WTC11 (cell line): ENCODE measurements at regions not wholly inside any gene's neighbourhood (a gene's known extent, or its start where the extent isn't known, plus 50 kb on each side); places are given as distances from the start of the nearest gene placed in this dataset.

Experiments
- ATAC-seq: fragments of 200-7000 bp; cut with Tn5 transposase; 2 replicates; pipeline ENCODE4 v1.10.0; 2021; ENCODE audit warnings: mild to moderate bottlenecking, moderate library complexity
- CTCF ChIA-PET: fragments of 300-600 bp; sonication (Branson Sonifier 250); formaldehyde crosslinking; loops from one replicate; lab custom pipeline; 2021; ENCODE audit warnings: antibody characterized with exemption; lab: Charles Lee
- POLR2A ChIA-PET: fragments of 350-600 bp; sonication (Branson Sonifier 250); formaldehyde crosslinking; loops from one replicate; lab custom pipeline; 2021; ENCODE audit warnings: antibody characterized with exemption; lab: Charles Lee
- DNase-seq: peaks from one replicate; pipeline ENCODE4 v3.0.0; 2021; ENCODE audit warnings: low spot score
- H3K27ac Mint-ChIP-seq: 2 replicates; pipeline ENCODE4 v1.8.0; 2021; ENCODE audit warnings: mixed read lengths
- H3K27me3 Mint-ChIP-seq: 2 replicates; pipeline ENCODE4 v1.8.0; 2021; ENCODE audit warnings: low read depth, mild to moderate bottlenecking, moderate library complexity, mixed read lengths
- H3K36me3 Mint-ChIP-seq: 2 replicates; pipeline ENCODE4 v1.8.0; 2021; ENCODE audit warnings: mixed read lengths
- H3K4me1 Mint-ChIP-seq: 2 replicates; pipeline ENCODE4 v1.8.0; 2022; ENCODE audit warnings: mixed read lengths
- H3K4me3 Mint-ChIP-seq: 2 replicates; pipeline ENCODE4 v1.8.0; 2021; ENCODE audit warnings: mild to moderate bottlenecking, moderate library complexity, mixed read lengths
- H3K9me3 Mint-ChIP-seq: 2 replicates; pipeline ENCODE4 v1.8.0; 2021; ENCODE audit warnings: mixed read lengths
- EMX1 ChIP-seq: fragments of 250-450 bp; sonication (Bioruptor Pico); IDR thresholded peaks from 2 replicates; pipeline ENCODE4 v1.8.0; 2021; ENCODE audit warnings: mild to moderate bottlenecking
- FOXP1 ChIP-seq: sonication (generic); formaldehyde crosslinking; IDR thresholded peaks from 2 replicates; pipeline ENCODE4 v1.8.0; 2022; ENCODE audit warnings: missing genetic modification reagents, mild to moderate bottlenecking, moderate library complexity, borderline replicate concordance
- GTF2I ChIP-seq: fragments of 250-450 bp; sonication (Bioruptor Pico); conservative IDR thresholded peaks from 2 replicates; pipeline ENCODE4 v1.4.0; 2021; ENCODE audit warnings: mild to moderate bottlenecking
- NFATC4 ChIP-seq: fragments of 250-450 bp; sonication (Bioruptor Pico); IDR thresholded peaks from 2 replicates; pipeline ENCODE4 v1.9.0; 2021; ENCODE audit warnings: mild to moderate bottlenecking
- PRRX2 ChIP-seq: fragments of 250-450 bp; sonication (Bioruptor Pico); IDR thresholded peaks from 2 replicates; pipeline ENCODE4 v1.8.0; 2021; ENCODE audit warnings: mild to moderate bottlenecking
- RELA ChIP-seq: sonication (generic); formaldehyde crosslinking; IDR thresholded peaks from 2 replicates; pipeline ENCODE4 v1.8.1; 2022; ENCODE audit warnings: missing genetic modification reagents, mild to moderate bottlenecking, borderline replicate concordance
- TEAD1 ChIP-seq: sonication (generic); formaldehyde crosslinking; IDR thresholded peaks from 2 replicates; pipeline ENCODE4 v1.8.0; 2022; ENCODE audit warnings: mild to moderate bottlenecking, missing genetic modification reagents
- ZNF138 ChIP-seq: sonication (generic); formaldehyde crosslinking; conservative IDR thresholded peaks from 2 replicates; pipeline ENCODE4 v1.8.1; 2022; ENCODE audit warnings: mild to moderate bottlenecking, moderate library complexity, missing genetic modification reagents
- ZNF232 ChIP-seq: sonication (generic); formaldehyde crosslinking; IDR thresholded peaks from 2 replicates; pipeline ENCODE4 v1.8.0; 2022; ENCODE audit warnings: mild to moderate bottlenecking, missing genetic modification reagents
- ZNF416 ChIP-seq: fragments of 250-450 bp; sonication (Bioruptor Pico); IDR thresholded peaks from 2 replicates; pipeline ENCODE4 v1.9.0; 2021; ENCODE audit warnings: mild to moderate bottlenecking, inconsistent platforms
- TF ChIP-seq, protein P1 (sequence below): fragments of 250-450 bp; sonication (Bioruptor Pico); conservative IDR thresholded peaks from 2 replicates; pipeline ENCODE4 v1.9.0; 2021; ENCODE audit warnings: mild to moderate bottlenecking
- TF ChIP-seq, protein P2 (sequence below): sonication (generic); formaldehyde crosslinking; IDR thresholded peaks from 2 replicates; pipeline ENCODE4 v1.8.0; 2023; ENCODE audit warnings: missing genetic modification reagents, mild to moderate bottlenecking, borderline replicate concordance
- TF ChIP-seq, protein P3 (sequence below): fragments of 250-450 bp; sonication (Bioruptor Pico); IDR thresholded peaks from 2 replicates; pipeline ENCODE4 v1.9.0; 2021; ENCODE audit warnings: mild to moderate bottlenecking
- TF ChIP-seq, protein P4 (sequence below): sonication (generic); formaldehyde crosslinking; IDR thresholded peaks from 2 replicates; pipeline ENCODE4 v1.8.1; 2023; ENCODE audit warnings: mild to moderate bottlenecking, missing genetic modification reagents, moderate library complexity
- TF ChIP-seq, protein P5 (sequence below): sonication (generic); formaldehyde crosslinking; IDR thresholded peaks from 2 replicates; pipeline ENCODE4 v1.8.0; 2022; ENCODE audit warnings: mild to moderate bottlenecking, missing genetic modification reagents

DNA sequence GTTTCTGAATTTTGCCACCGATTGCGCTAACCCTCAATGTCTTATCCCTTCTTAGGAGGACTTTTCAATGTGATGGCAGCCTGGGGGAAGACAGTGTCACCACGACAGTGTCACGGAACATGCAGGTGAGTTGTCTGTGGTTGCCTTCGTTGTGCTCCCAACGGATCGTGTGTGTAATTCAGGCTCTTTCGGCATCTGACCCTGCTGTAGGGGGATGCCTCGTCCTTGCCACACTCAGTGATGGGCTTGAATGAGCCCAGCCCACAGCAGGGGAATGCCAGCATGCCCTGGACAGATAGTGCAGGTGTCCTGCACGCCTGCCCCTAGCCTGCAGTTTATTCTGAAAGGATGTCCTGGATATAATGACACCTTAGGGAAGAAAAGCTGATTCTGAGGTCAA, 123.8 kb upstream of the RTL1 start:
- no peak overlapping the region for H3K4me3 Mint-ChIP-seq
- H3K36me3 Mint-ChIP-seq: peaks cover 47% of the 10 kb centered on the region
- peaks cover 25% of the 10 kb centered on the region for H3K9me3 Mint-ChIP-seq
- ChIA-PET CTCF (no interaction called here), POLR2A (no interaction called here)
- H3K4me1 Mint-ChIP-seq: no peaks in the 10 kb centered on the region
- TF ChIP-seq PRRX2 (CRISPR knock-in tag): no peak
- TF ChIP-seq, protein P1, sequence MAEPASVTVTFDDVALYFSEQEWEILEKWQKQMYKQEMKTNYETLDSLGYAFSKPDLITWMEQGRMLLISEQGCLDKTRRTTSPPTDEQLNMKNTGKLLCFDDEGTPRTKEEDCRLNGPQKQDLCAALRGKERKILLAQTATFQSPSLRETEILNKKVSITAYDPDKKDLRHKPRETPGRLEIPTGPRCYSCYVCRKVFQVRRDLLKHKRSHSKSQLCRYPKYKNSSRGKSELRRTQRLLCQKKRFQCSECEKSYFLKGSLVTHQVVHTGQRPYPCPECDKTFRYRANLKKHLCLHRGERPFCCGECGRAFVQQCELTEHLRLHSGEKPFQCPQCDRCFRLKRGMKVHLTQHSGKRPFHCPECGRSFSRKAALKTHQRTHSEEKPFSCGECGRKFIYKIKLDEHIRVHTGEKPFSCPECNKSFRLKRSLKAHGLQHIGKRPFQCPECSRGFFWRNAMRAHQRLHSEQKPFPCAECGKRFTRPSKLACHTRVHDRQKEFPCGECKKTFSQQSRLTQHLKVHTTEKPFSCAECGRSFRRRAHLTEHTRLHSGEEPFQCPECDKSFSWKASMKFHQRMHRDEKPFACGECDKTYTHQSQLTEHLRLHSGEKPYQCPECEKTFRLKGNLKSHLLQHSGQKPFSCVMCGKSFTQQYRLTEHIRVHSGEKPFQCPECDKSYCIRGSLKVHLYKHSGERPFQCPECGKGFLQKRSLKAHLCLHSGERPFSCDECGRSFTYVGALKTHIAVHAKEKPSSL (CRISPR knock-in tag): no peak
- TF ChIP-seq, protein P2, sequence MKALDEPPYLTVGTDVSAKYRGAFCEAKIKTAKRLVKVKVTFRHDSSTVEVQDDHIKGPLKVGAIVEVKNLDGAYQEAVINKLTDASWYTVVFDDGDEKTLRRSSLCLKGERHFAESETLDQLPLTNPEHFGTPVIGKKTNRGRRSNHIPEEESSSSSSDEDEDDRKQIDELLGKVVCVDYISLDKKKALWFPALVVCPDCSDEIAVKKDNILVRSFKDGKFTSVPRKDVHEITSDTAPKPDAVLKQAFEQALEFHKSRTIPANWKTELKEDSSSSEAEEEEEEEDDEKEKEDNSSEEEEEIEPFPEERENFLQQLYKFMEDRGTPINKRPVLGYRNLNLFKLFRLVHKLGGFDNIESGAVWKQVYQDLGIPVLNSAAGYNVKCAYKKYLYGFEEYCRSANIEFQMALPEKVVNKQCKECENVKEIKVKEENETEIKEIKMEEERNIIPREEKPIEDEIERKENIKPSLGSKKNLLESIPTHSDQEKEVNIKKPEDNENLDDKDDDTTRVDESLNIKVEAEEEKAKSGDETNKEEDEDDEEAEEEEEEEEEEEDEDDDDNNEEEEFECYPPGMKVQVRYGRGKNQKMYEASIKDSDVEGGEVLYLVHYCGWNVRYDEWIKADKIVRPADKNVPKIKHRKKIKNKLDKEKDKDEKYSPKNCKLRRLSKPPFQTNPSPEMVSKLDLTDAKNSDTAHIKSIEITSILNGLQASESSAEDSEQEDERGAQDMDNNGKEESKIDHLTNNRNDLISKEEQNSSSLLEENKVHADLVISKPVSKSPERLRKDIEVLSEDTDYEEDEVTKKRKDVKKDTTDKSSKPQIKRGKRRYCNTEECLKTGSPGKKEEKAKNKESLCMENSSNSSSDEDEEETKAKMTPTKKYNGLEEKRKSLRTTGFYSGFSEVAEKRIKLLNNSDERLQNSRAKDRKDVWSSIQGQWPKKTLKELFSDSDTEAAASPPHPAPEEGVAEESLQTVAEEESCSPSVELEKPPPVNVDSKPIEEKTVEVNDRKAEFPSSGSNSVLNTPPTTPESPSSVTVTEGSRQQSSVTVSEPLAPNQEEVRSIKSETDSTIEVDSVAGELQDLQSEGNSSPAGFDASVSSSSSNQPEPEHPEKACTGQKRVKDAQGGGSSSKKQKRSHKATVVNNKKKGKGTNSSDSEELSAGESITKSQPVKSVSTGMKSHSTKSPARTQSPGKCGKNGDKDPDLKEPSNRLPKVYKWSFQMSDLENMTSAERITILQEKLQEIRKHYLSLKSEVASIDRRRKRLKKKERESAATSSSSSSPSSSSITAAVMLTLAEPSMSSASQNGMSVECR: no peak
- TF ChIP-seq RELA (CRISPR knock-in tag): no peak
- TF ChIP-seq, protein P3, sequence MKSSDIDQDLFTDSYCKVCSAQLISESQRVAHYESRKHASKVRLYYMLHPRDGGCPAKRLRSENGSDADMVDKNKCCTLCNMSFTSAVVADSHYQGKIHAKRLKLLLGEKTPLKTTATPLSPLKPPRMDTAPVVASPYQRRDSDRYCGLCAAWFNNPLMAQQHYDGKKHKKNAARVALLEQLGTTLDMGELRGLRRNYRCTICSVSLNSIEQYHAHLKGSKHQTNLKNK: no peak
- no peak for TF ChIP-seq EMX1 (CRISPR knock-in tag)
- TF ChIP-seq ZNF232: no peak
- no peak for TF ChIP-seq ZNF138 (CRISPR knock-in tag)
- TF ChIP-seq NFATC4: no peak
- TF ChIP-seq, protein P4, sequence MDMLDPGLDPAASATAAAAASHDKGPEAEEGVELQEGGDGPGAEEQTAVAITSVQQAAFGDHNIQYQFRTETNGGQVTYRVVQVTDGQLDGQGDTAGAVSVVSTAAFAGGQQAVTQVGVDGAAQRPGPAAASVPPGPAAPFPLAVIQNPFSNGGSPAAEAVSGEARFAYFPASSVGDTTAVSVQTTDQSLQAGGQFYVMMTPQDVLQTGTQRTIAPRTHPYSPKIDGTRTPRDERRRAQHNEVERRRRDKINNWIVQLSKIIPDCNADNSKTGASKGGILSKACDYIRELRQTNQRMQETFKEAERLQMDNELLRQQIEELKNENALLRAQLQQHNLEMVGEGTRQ (CRISPR knock-in tag): no peak
- TF ChIP-seq TEAD1: no peak
- H3K27ac Mint-ChIP-seq: no peak overlapping the region
- no peak for DNase-seq
- no peak for ATAC-seq
- no peaks in the 10 kb centered on the region for H3K27me3 Mint-ChIP-seq

DNA sequence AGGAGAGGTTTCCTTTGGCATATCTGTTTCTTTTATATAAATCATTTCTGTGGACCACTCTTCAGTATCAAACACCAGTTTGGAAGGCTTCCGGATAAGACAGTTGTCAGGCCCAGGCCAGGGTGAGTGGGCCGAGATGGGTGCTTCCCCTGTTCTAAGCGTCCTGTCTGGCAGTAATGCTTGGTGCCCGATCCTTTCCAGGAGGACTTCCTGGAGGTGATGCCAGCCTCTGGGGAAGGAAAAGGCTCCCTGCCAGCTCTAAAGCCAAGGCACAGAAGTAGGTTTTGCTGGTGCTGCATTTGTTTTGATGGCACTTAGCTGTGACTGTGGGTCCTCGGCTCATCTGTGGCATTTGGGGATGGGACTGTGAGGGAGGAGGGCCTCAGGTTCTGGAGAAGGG, 124.4 kb upstream of the RTL1 start:
- no peaks in the 10 kb centered on the region for H3K4me1 Mint-ChIP-seq
- ChIA-PET POLR2A (no interaction called here), CTCF (no interaction called here)
- no peaks in the 10 kb centered on the region for H3K27me3 Mint-ChIP-seq
- H3K27ac Mint-ChIP-seq: no peak overlapping the region
- ATAC-seq (no peak), DNase-seq (no peak)
- peaks cover 18% of the 10 kb centered on the region for H3K9me3 Mint-ChIP-seq
- H3K4me3 Mint-ChIP-seq: no peak overlapping the region
- H3K36me3 Mint-ChIP-seq: peaks cover 45% of the 10 kb centered on the region
- TF ChIP-seq FOXP1 (CRISPR knock-in tag) (no peak), RELA (CRISPR knock-in tag) (no peak), GTF2I (CRISPR knock-in tag) (no peak), ZNF416 (no peak)
- TF ChIP-seq, protein P5, sequence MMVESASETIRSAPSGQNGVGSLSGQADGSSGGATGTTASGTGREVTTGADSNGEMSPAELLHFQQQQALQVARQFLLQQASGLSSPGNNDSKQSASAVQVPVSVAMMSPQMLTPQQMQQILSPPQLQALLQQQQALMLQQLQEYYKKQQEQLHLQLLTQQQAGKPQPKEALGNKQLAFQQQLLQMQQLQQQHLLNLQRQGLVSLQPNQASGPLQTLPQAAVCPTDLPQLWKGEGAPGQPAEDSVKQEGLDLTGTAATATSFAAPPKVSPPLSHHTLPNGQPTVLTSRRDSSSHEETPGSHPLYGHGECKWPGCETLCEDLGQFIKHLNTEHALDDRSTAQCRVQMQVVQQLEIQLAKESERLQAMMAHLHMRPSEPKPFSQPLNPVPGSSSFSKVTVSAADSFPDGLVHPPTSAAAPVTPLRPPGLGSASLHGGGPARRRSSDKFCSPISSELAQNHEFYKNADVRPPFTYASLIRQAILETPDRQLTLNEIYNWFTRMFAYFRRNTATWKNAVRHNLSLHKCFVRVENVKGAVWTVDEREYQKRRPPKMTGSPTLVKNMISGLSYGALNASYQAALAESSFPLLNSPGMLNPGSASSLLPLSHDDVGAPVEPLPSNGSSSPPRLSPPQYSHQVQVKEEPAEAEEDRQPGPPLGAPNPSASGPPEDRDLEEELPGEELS (CRISPR knock-in tag): no peak
